NB4 (cell line): ENCODE measurements at regions not wholly inside any gene's neighbourhood (a gene's known extent, or its start where the extent isn't known, plus 50 kb on each side); places are given as distances from the start of the nearest gene placed in this dataset.

Source experiments
- CTCF ChIP-seq: IDR thresholded peaks from one replicate; pipeline ENCODE4 v1.5.1; 2012; ENCODE audit warnings: low read depth, low read length
- POLR2A ChIP-seq: IDR thresholded peaks from 2 replicates; pipeline ENCODE4 v1.6.1; 2011; ENCODE audit warnings: mild to moderate bottlenecking; ENCODE audit not compliant: insufficient read length; ENCODE audit errors: extremely low read depth

- no peak for TF ChIP-seq CTCF
- no peak for TF ChIP-seq POLR2A
Observed at GRCh38 chr10:47094636-47095035, 183.4 kb downstream of the PTPN20 start.
